ENCODE measurements at regions not wholly inside any gene's neighbourhood (a gene's known extent, or its start where the extent isn't known, plus 50 kb on each side); places are given as distances from the start of the nearest gene placed in this dataset.

- Histone ChIP-seq H3K36me3 (no peaks in the 10 kb centered on the region), H3K27ac (replicated peaks) (no peak overlapping the region), H3K9me3 (replicated peaks) (no peaks in the 10 kb centered on the region), H3K27me3 (ENCODE audit: low read depth) (no peaks in the 10 kb centered on the region), H3K4me3 (no peak overlapping the region), H3K4me1 (no peaks in the 10 kb centered on the region)
- intact Hi-C loops (cut with micrococcal nuclease) = no loop called here
- no peak for TF ChIP-seq CTCF (IDR thresholded peaks at IDR 0.05; ENCODE audit: borderline replicate concordance)
- DNase-seq = no peak
These were observed 187.5 kb upstream of the SLITRK2 start for GRCh38 chrX:145630081-145630480.

- intact Hi-C loops (cut with micrococcal nuclease) = no loop called here
- no peak for TF ChIP-seq CTCF (IDR thresholded peaks at IDR 0.05; ENCODE audit: borderline replicate concordance)
- H3K36me3 ChIP-seq = no peaks in the 10 kb centered on the region
- no peaks in the 10 kb centered on the region for H3K4me1 ChIP-seq
- no peaks in the 10 kb centered on the region for H3K9me3 ChIP-seq (replicated peaks)
- H3K27me3 ChIP-seq (ENCODE audit: low read depth) = no peaks in the 10 kb centered on the region
- H3K4me3 ChIP-seq = no peak overlapping the region
- no peak for DNase-seq
- no peak overlapping the region for H3K27ac ChIP-seq (replicated peaks)
These were observed 186.7 kb upstream of the SLITRK2 start for GRCh38 chrX:145630806-145631435.

GRCh38 chrX:145631461-145631951 is 186.1 kb upstream of the SLITRK2 start:
- Histone ChIP-seq H3K27me3 (ENCODE audit: low read depth) (no peaks in the 10 kb centered on the region), H3K4me3 (no peak overlapping the region), H3K36me3 (no peaks in the 10 kb centered on the region), H3K27ac (replicated peaks) (no peak overlapping the region), H3K9me3 (replicated peaks) (no peaks in the 10 kb centered on the region), H3K4me1 (no peaks in the 10 kb centered on the region)
- no peak for TF ChIP-seq CTCF (IDR thresholded peaks at IDR 0.05; ENCODE audit: borderline replicate concordance)
- no peak for DNase-seq
- intact Hi-C loops (cut with micrococcal nuclease) = no loop called here

GRCh38 chrX:145654486-145654885 is 163.1 kb upstream of the SLITRK2 start:
- H3K9me3 ChIP-seq (replicated peaks) = no peaks in the 10 kb centered on the region
- H3K4me3 ChIP-seq = no peak overlapping the region
- no peaks in the 10 kb centered on the region for H3K27me3 ChIP-seq (ENCODE audit: low read depth)
- TF ChIP-seq CTCF (IDR thresholded peaks at IDR 0.05; ENCODE audit: borderline replicate concordance) = no peak
- H3K27ac ChIP-seq (replicated peaks) = no peak overlapping the region
- DNase-seq = no peak
- H3K36me3 ChIP-seq = no peaks in the 10 kb centered on the region
- intact Hi-C loops (cut with micrococcal nuclease) = no loop called here
- H3K4me1 ChIP-seq = no peaks in the 10 kb centered on the region

DNA sequence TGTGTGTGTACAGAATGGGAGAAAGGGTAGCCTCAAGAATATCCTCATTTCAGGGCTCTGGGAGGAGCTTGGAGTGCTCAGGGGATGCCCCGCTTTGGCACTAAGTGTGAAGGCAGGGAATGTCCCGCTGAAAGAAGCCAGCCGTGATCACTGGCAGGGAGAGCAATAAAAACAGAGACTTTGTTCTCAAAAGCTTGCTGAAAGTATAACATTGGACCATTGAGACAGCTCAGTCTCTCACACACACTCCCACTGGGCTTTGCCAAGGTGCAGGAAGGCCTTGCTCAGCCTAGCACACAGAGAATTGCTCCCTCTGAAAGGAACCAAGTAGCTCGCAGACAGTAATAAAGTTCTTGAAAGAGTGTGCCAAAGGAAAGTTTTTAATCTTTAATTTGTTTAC is 143.8 kb upstream of the SLITRK2 start:
- Histone ChIP-seq H3K9me3 (replicated peaks) (no peaks in the 10 kb centered on the region), H3K27me3 (ENCODE audit: low read depth) (no peaks in the 10 kb centered on the region), H3K36me3 (no peaks in the 10 kb centered on the region), H3K4me1 (no peaks in the 10 kb centered on the region), H3K27ac (replicated peaks) (no peak overlapping the region), H3K4me3 (no peak overlapping the region)
- intact Hi-C loops (cut with micrococcal nuclease) = no loop called here
- no peak for DNase-seq
- no peak for TF ChIP-seq CTCF (IDR thresholded peaks at IDR 0.05; ENCODE audit: borderline replicate concordance)
